ENCODE measurements at regions not wholly inside any gene's neighbourhood (a gene's known extent, or its start where the extent isn't known, plus 50 kb on each side); places are given as distances from the start of the nearest gene placed in this dataset.

DNA sequence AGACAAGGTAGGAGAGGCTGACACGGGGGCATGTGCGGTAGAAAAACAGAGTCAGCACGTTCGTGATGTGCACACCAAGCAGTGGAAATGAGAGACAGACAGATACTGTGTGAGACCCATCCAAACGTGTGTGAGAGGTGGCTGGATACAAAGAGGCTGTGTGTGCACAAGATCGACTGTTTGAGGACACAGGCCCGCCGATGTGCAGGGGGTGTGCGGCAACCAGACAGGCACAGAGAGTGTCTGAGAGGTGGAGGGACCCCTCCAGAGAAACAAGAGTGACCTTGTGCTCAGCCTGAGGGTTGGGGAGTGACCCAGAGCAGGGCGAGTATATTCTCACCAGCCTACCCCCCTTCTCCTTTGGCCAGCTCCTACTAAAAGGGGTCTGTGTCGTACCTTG is 97.8 kb upstream of the IPO9 start:
- Histone ChIP-seq H3K9ac (ENCODE audit: low read depth in 1 of 2, low read length in 2 of 2) (no peak overlapping the region), H3K27ac (ENCODE audit: low read depth in 1 of 2, low read length in 2 of 2) (no peak overlapping the region), H3K4me3 (ENCODE audit: low read depth in 1 of 3, low read length in 3 of 3) (no peak overlapping the region), H3K36me3 (ENCODE audit: control insufficient read depth in 4 of 4, insufficient read depth in 3 of 4, low read depth in 1 of 4, low read length in 3 of 4) (no peaks in the 10 kb centered on the region), H3K27me3 (ENCODE audit: control insufficient read depth in 4 of 4, insufficient read depth in 4 of 4, low read length in 3 of 4) (no peaks in the 10 kb centered on the region), H3K9me3 (ENCODE audit: control insufficient read depth in 4 of 4, low read length in 3 of 4) (no peaks in the 10 kb centered on the region), H3K4me1 (ENCODE audit: control insufficient read depth in 4 of 4, insufficient read depth in 4 of 4, low read length in 3 of 4) (no peaks in the 10 kb centered on the region)
- WGBS: 81% methylated on average over 11 of the region's 11 CpGs
- TF ChIP-seq JUND (IDR thresholded peaks at IDR 0.05) (no peak), MAX (IDR thresholded peaks at IDR 0.05) (no peak), SP1 (IDR thresholded peaks at IDR 0.05) (no peak), HNF4G (IDR thresholded peaks at IDR 0.05) (no peak), EGR1 (IDR thresholded peaks at IDR 0.05; ENCODE audit: low read depth in 2 of 2) (no peak), FOXA2 (IDR thresholded peaks at IDR 0.05) (no peak), TAF1 (conservative IDR thresholded peaks at IDR 0.05) (no peak), YY1 (IDR thresholded peaks at IDR 0.05) (no peak), ATF3 (IDR thresholded peaks at IDR 0.05) (no peak), HNF4A (conservative IDR thresholded peaks at IDR 0.05) (no peak), FOXA1 (IDR thresholded peaks at IDR 0.05) (no peak), GABPA (IDR thresholded peaks at IDR 0.05 in 1 of 2, conservative IDR thresholded peaks at IDR 0.05 in 1 of 2) (no peak), ZBTB33 (IDR thresholded peaks at IDR 0.05) (no peak)
- TF ChIP-seq, protein P1, sequence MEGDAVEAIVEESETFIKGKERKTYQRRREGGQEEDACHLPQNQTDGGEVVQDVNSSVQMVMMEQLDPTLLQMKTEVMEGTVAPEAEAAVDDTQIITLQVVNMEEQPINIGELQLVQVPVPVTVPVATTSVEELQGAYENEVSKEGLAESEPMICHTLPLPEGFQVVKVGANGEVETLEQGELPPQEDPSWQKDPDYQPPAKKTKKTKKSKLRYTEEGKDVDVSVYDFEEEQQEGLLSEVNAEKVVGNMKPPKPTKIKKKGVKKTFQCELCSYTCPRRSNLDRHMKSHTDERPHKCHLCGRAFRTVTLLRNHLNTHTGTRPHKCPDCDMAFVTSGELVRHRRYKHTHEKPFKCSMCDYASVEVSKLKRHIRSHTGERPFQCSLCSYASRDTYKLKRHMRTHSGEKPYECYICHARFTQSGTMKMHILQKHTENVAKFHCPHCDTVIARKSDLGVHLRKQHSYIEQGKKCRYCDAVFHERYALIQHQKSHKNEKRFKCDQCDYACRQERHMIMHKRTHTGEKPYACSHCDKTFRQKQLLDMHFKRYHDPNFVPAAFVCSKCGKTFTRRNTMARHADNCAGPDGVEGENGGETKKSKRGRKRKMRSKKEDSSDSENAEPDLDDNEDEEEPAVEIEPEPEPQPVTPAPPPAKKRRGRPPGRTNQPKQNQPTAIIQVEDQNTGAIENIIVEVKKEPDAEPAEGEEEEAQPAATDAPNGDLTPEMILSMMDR (IDR thresholded peaks at IDR 0.05; ENCODE audit: low read depth, low read length, missing input control): no peak
- TF ChIP-seq, protein P2, sequence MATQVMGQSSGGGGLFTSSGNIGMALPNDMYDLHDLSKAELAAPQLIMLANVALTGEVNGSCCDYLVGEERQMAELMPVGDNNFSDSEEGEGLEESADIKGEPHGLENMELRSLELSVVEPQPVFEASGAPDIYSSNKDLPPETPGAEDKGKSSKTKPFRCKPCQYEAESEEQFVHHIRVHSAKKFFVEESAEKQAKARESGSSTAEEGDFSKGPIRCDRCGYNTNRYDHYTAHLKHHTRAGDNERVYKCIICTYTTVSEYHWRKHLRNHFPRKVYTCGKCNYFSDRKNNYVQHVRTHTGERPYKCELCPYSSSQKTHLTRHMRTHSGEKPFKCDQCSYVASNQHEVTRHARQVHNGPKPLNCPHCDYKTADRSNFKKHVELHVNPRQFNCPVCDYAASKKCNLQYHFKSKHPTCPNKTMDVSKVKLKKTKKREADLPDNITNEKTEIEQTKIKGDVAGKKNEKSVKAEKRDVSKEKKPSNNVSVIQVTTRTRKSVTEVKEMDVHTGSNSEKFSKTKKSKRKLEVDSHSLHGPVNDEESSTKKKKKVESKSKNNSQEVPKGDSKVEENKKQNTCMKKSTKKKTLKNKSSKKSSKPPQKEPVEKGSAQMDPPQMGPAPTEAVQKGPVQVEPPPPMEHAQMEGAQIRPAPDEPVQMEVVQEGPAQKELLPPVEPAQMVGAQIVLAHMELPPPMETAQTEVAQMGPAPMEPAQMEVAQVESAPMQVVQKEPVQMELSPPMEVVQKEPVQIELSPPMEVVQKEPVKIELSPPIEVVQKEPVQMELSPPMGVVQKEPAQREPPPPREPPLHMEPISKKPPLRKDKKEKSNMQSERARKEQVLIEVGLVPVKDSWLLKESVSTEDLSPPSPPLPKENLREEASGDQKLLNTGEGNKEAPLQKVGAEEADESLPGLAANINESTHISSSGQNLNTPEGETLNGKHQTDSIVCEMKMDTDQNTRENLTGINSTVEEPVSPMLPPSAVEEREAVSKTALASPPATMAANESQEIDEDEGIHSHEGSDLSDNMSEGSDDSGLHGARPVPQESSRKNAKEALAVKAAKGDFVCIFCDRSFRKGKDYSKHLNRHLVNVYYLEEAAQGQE (IDR thresholded peaks at IDR 0.05): no peak
- DNase-seq (ENCODE audit: low spot score): no peak

GRCh38 chr1:201731592-201731991 is 97.4 kb upstream of the IPO9 start:
- TF ChIP-seq, protein P1 (IDR thresholded peaks at IDR 0.05; ENCODE audit: low read depth, low read length, missing input control): no peak
- no peak for TF ChIP-seq FOXA2 (IDR thresholded peaks at IDR 0.05)
- TF ChIP-seq RAD21 (IDR thresholded peaks at IDR 0.05): no peak
- TF ChIP-seq NR2F2 (IDR thresholded peaks at IDR 0.05): peak; percentile 58
- TF ChIP-seq HNF4A (conservative IDR thresholded peaks at IDR 0.05): no peak
- no peak for TF ChIP-seq MAX (IDR thresholded peaks at IDR 0.05)
- H3K36me3 ChIP-seq (ENCODE audit: control insufficient read depth in 4 of 4, insufficient read depth in 3 of 4, low read depth in 1 of 4, low read length in 3 of 4): no peaks in the 10 kb centered on the region
- no peak overlapping the region for H3K4me3 ChIP-seq (ENCODE audit: low read depth in 1 of 3, low read length in 3 of 3)
- 82% methylated on average over 1 of the region's 1 CpG for whole genome bisulfite sequencing
- no peak overlapping the region for H3K9ac ChIP-seq (ENCODE audit: low read depth in 1 of 2, low read length in 2 of 2)
- H3K27me3 ChIP-seq (ENCODE audit: control insufficient read depth in 4 of 4, insufficient read depth in 4 of 4, low read length in 3 of 4): no peaks in the 10 kb centered on the region
- no peak overlapping the region for H3K27ac ChIP-seq (ENCODE audit: low read depth in 1 of 2, low read length in 2 of 2)
- no peak for DNase-seq (ENCODE audit: low spot score)
- H3K9me3 ChIP-seq (ENCODE audit: control insufficient read depth in 4 of 4, low read length in 3 of 4): no peaks in the 10 kb centered on the region
- no peaks in the 10 kb centered on the region for H3K4me1 ChIP-seq (ENCODE audit: control insufficient read depth in 4 of 4, insufficient read depth in 4 of 4, low read length in 3 of 4)

Data from liver (tissue), 8 donors.